ENCODE measurements at regions not wholly inside any gene's neighbourhood (a gene's known extent, or its start where the extent isn't known, plus 50 kb on each side); places are given as distances from the start of the nearest gene placed in this dataset. TPM values are rescaled to one million over a fixed set of nuclear protein-coding genes. Genes with fewer than 3 reads are reported as not detected.

DNA sequence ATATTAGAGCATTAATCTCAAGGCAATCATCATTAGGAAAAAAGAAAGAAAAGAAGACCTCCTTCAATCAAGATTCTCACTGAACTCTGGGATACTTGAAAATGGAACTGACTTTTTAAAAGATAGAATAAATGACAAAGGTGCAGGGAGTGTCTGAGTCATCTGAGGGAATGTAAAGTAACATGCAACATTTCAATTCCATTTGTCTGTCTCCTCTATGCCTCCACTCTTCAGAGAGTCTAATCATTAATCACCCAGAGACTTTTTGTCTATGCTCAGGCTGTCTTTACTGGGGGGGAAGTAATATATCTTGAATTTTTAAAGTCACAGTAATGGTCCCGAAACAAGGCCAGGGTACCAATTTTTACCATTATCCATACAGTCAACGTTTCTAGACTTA, 55.0 kb upstream of the PACRGL start:
- no peaks in the 10 kb centered on the region for H3K4me1 ChIP-seq (ENCODE audit: insufficient read depth, low read length, poor library complexity, severe bottlenecking)
- DNase-seq (ENCODE audit: low spot score), result no peak
- BruUV-seq (replicated peaks), result no TSS peak
- no peak overlapping the region for H3K27ac ChIP-seq (ENCODE audit: low read depth, low read length, poor library complexity, severe bottlenecking)
- POLR2A ChIA-PET, result no interaction called here
- H3K9me2 ChIP-seq (ENCODE audit: insufficient read depth, low read length), result no peaks in the 10 kb centered on the region
- H3K4me2 ChIP-seq (ENCODE audit: low read length), result no peak overlapping the region
- CTCF ChIA-PET (ENCODE audit: unreplicated experiment), result no interaction called here
- H3K79me2 ChIP-seq (ENCODE audit: insufficient read depth, low read depth, low read length), result no peaks in the 10 kb centered on the region
- no peak overlapping the region for H2AFZ ChIP-seq (ENCODE audit: low read length)
- TF ChIP-seq EZH2phosphoT487 (IDR thresholded peaks at IDR 0.05; ENCODE audit: borderline replicate concordance, low read depth, low read length), result no peak
- TF ChIP-seq, protein P1, sequence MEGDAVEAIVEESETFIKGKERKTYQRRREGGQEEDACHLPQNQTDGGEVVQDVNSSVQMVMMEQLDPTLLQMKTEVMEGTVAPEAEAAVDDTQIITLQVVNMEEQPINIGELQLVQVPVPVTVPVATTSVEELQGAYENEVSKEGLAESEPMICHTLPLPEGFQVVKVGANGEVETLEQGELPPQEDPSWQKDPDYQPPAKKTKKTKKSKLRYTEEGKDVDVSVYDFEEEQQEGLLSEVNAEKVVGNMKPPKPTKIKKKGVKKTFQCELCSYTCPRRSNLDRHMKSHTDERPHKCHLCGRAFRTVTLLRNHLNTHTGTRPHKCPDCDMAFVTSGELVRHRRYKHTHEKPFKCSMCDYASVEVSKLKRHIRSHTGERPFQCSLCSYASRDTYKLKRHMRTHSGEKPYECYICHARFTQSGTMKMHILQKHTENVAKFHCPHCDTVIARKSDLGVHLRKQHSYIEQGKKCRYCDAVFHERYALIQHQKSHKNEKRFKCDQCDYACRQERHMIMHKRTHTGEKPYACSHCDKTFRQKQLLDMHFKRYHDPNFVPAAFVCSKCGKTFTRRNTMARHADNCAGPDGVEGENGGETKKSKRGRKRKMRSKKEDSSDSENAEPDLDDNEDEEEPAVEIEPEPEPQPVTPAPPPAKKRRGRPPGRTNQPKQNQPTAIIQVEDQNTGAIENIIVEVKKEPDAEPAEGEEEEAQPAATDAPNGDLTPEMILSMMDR (conservative IDR thresholded peaks at IDR 0.05; ENCODE audit: low read length), result no peak
- intact Hi-C loops (cut with micrococcal nuclease; ENCODE audit: unreplicated experiment), result no loop called here
- no peaks in the 10 kb centered on the region for H3K9me3 ChIP-seq (ENCODE audit: low read length)
- no peak overlapping the region for H3K4me3 ChIP-seq (ENCODE audit: low read depth, low read length, poor library complexity, severe bottlenecking)
- no peaks in the 10 kb centered on the region for H4K20me1 ChIP-seq (ENCODE audit: insufficient read depth, low read length)
- no peaks in the 10 kb centered on the region for H3K36me3 ChIP-seq (ENCODE audit: insufficient read depth, low read length)

DNA sequence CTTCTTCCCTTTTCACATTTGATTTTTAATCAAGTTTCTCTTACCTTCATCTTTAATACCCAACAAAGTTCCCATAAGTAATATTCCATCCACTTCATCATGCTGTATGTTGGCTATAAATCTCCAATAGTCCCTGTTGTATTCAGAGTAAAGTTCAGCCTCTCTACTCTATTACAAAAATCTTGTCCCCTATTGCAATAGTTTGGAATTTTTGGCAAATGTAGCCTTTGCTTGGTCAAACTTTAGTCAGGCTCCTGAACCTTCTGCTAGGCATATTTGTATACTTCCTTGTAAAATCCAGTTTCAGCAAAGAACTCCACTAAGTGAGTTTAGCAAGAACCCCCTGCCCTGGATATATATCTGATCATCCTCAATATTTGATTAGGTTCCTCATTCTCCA, 54.0 kb upstream of the PACRGL start:
- no peaks in the 10 kb centered on the region for H4K20me1 ChIP-seq (ENCODE audit: insufficient read depth, low read length)
- ChIA-PET POLR2A (no interaction called here), CTCF (ENCODE audit: unreplicated experiment) (no interaction called here)
- H2AFZ ChIP-seq (ENCODE audit: low read length), result no peak overlapping the region
- no peaks in the 10 kb centered on the region for H3K9me2 ChIP-seq (ENCODE audit: insufficient read depth, low read length)
- H3K4me2 ChIP-seq (ENCODE audit: low read length), result no peak overlapping the region
- H3K9me3 ChIP-seq (ENCODE audit: low read length), result no peaks in the 10 kb centered on the region
- intact Hi-C loops (cut with micrococcal nuclease; ENCODE audit: unreplicated experiment), result no loop called here
- H3K36me3 ChIP-seq (ENCODE audit: insufficient read depth, low read length), result no peaks in the 10 kb centered on the region
- no peaks in the 10 kb centered on the region for H3K79me2 ChIP-seq (ENCODE audit: insufficient read depth, low read depth, low read length)
- H3K27ac ChIP-seq (ENCODE audit: low read depth, low read length, poor library complexity, severe bottlenecking), result no peak overlapping the region
- TF ChIP-seq, protein P1 (conservative IDR thresholded peaks at IDR 0.05; ENCODE audit: low read length), result no peak
- TF ChIP-seq EZH2phosphoT487 (IDR thresholded peaks at IDR 0.05; ENCODE audit: borderline replicate concordance, low read depth, low read length), result no peak
- H3K4me3 ChIP-seq (ENCODE audit: low read depth, low read length, poor library complexity, severe bottlenecking), result no peak overlapping the region
- no TSS peak for BruUV-seq (replicated peaks)
- no peak for DNase-seq (ENCODE audit: low spot score)
- H3K4me1 ChIP-seq (ENCODE audit: insufficient read depth, low read length, poor library complexity, severe bottlenecking), result no peaks in the 10 kb centered on the region

Small RNA genes lying in the stretch of these regions (microRNA-seq; reads per million reads assigned to microRNA genes)
- not detected for gene MIR218-1 (ENCODE audit: borderline replicate concordance)

Small RNA genes lying in the stretch of these regions (small RNA-seq; reads per million reads assigned to genes)
- not detected for gene MIR218-1

Data from OCI-LY7 (cell line).